Fibroblast of skin of left quadriceps (primary cell): ENCODE measurements at regions not wholly inside any gene's neighbourhood (a gene's known extent, or its start where the extent isn't known, plus 50 kb on each side); places are given as distances from the start of the nearest gene placed in this dataset.
A peak's percentile ranks its signal among the peaks of the same experiment; 100 is the strongest.
"Not testable (repeated sequence)": the region's sequence is repeated elsewhere in the genome, so short reads cannot be mapped to it uniquely, and the experiment has no call there.

Source experiments
- DNase-seq, 2 experiments: peaks; one replicate each; pipeline ENCODE4 v3.0.0-alpha.2; 2013; ENCODE audit warnings: low read depth in 2 of 2

- DNase-seq = no peak
Observed at GRCh38 chr12:116687888-116688287, 50.0 kb downstream of the SPRING1 start.

- DNase-seq = no peak
Observed at GRCh38 chr12:116684891-116685290, 53.0 kb downstream of the SPRING1 start.

- no peak for DNase-seq
Observed at GRCh38 chr12:116677202-116677661, 60.6 kb downstream of the SPRING1 start.

- no peak for DNase-seq
Observed at GRCh38 chr12:116675339-116676107, 62.3 kb downstream of the SPRING1 start.

- DNase-seq = no peak
Observed at GRCh38 chr12:116674643-116675183, 63.2 kb downstream of the SPRING1 start.

GRCh38 chr12:116673681-116674111 lies 64.2 kb downstream of the SPRING1 start:
- DNase-seq = no peak

GRCh38 chr12:116672842-116673516 lies 64.9 kb downstream of the SPRING1 start:
- DNase-seq = no peak

- no peak for DNase-seq
Observed at GRCh38 chr12:116672010-116672409, 65.9 kb downstream of the SPRING1 start.

- no peak for DNase-seq
Observed at GRCh38 chr12:116670859-116671258, 67.0 kb downstream of the SPRING1 start.

- DNase-seq = no peak
Observed at GRCh38 chr12:116667752-116668151, 70.1 kb downstream of the SPRING1 start.

GRCh38 chr12:116666829-116667228 lies 71.0 kb downstream of the SPRING1 start:
- DNase-seq = not testable (repeated sequence)

GRCh38 chr12:116666305-116666673 lies 71.6 kb downstream of the SPRING1 start:
- no peak for DNase-seq

- DNase-seq = peak; percentile 51 to 58
Observed at GRCh38 chr12:116665666-116666304, 72.1 kb downstream of the SPRING1 start.

- no peak for DNase-seq
Observed at GRCh38 chr12:116664085-116664484, 73.8 kb downstream of the SPRING1 start.

- no peak for DNase-seq
Observed at GRCh38 chr12:116662612-116663144, 75.2 kb downstream of the SPRING1 start.

GRCh38 chr12:116661341-116661740 lies 76.5 kb downstream of the SPRING1 start:
- no peak for DNase-seq

GRCh38 chr12:116660740-116661139 lies 77.1 kb downstream of the SPRING1 start:
- not testable (repeated sequence) for DNase-seq

- no peak for DNase-seq
Observed at GRCh38 chr12:116659771-116660481, 77.9 kb downstream of the SPRING1 start.

GRCh38 chr12:116657921-116658495 lies 79.9 kb downstream of the SPRING1 start:
- no peak for DNase-seq

GRCh38 chr12:116656306-116656705 lies 81.6 kb downstream of the SPRING1 start:
- DNase-seq = no peak

- no peak for DNase-seq
Observed at GRCh38 chr12:116654226-116654743, 83.6 kb downstream of the SPRING1 start.
